Forelimb muscle (tissue), 1 donor: ENCODE measurements at regions not wholly inside any gene's neighbourhood (a gene's known extent, or its start where the extent isn't known, plus 50 kb on each side); places are given as distances from the start of the nearest gene placed in this dataset.
"Not testable (repeated sequence)": the region's sequence is repeated elsewhere in the genome, so short reads cannot be mapped to it uniquely, and the experiment has no call there.

ENCODE experiments used
- DNase-seq: peaks from one replicate; pipeline ENCODE4 v3.0.0-alpha.2; 2013; ENCODE audit warnings: low read depth

GRCh38 chr17:30713805-30714204, 110.7 kb downstream of the CRLF3 start:
- not testable (repeated sequence) for DNase-seq

GRCh38 chr17:30712859-30713258, 111.6 kb downstream of the CRLF3 start:
- not testable (repeated sequence) for DNase-seq

- not testable (repeated sequence) for DNase-seq
Measured at GRCh38 chr17:30711626-30712507, 112.6 kb downstream of the CRLF3 start.

DNA sequence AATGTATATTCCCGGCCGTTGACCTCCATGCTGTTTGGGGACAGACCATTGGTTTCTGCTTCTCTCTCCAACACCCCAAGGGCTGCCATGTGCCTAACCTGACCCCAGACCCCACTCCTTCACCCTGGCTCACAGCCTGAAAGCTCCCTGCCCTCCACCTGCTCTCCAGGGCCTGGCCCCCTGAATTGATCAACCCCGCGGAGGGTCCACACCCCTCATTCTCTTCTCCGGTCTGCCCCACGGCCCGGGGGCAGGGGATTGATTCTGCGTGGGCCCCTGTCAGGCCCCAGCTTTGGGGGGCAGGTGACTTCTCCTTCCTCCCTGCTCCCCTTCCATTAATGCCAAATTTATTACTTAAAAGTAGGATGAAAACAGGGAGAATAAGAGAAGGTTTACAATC, 113.3 kb downstream of the CRLF3 start:
- DNase-seq: not testable (repeated sequence)

GRCh38 chr17:30710276-30711088, 114.0 kb downstream of the CRLF3 start:
- DNase-seq: not testable (repeated sequence)

DNA sequence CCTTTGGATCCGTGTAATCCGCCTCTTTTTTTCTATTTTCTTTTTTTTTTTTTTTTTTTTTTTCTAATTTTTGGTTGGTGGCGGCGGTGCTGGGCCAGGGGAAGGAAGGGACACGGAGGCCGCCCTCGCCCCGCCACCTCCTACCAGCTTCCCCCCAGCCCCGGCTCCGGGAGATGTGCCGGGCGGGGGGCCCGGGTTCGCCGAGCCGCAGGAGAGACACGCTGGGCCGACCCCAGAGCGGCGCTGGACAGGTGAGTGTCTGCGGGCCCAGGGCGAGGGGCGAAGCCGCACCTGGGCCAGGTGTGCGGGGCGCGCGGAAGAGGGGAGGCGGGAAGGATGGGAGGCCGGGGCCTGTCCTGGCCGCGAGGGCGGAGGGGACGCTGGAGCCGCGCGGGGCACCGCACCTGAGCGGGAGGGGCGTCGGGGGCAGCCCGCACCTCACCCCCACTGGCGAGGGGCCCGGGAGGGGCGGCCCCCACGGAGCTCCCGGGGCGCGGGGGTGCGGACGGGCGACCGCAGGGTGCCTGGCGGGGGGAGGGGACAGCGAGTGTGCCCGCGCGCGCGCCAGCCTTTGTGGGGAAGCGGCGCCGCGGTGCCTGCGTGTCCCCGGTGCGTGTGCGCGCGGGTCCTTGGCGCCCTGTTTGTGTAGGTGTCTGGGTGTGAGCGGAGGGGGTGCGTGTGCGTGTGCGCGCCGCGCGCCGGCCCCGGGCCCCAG, 114.8 kb downstream of the CRLF3 start:
- DNase-seq: not testable (repeated sequence)

DNA sequence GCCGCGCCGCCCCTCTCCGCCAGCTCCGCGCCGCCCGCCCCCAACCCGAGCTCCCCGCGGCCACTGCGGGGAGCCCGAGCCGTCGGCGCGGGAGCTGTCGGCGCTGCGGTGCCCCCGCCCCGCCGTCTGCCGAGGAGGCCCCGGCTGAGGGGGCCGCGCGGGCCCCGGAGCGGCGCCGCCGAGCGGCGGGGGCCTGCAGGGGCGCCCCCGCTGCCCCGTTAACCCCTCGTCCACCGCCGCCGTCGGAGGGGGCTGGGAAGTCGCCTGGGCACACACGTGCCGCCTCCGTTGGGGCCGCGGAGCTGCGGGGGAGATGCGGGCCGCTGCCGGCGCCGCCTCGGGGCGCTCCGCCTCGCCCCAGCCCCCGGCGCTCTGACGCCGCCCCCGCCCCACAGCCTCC, 115.4 kb downstream of the CRLF3 start:
- DNase-seq: not testable (repeated sequence)

GRCh38 chr17:30708241-30709078, 116.0 kb downstream of the CRLF3 start:
- DNase-seq: peak; percentile 89

DNA sequence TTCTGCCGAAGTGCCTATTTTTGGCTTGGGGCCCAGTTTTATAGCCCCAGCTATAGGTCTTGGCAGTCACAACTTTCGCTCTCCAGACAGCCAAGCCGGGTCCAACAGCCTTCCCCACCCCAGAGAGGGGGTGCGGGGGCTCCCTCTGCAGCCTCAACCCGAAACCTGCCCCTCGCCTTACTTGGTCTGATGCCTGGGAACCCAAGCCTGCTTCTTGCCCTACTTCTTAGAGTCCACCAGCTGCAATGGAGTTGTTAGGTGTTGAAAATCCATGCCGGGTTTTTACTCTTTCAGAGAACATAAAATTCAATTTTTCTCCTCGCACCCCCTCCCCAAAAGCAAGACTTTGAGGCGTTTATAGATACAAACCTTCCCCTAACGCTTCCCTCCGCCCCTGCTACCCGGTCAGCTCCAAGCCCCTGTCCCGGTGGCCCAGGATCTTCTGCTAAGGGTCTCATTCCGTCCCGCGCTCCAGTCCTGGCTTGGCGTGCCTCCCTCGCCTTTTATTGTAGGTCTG, 116.7 kb downstream of the CRLF3 start:
- DNase-seq: not testable (repeated sequence)

DNA sequence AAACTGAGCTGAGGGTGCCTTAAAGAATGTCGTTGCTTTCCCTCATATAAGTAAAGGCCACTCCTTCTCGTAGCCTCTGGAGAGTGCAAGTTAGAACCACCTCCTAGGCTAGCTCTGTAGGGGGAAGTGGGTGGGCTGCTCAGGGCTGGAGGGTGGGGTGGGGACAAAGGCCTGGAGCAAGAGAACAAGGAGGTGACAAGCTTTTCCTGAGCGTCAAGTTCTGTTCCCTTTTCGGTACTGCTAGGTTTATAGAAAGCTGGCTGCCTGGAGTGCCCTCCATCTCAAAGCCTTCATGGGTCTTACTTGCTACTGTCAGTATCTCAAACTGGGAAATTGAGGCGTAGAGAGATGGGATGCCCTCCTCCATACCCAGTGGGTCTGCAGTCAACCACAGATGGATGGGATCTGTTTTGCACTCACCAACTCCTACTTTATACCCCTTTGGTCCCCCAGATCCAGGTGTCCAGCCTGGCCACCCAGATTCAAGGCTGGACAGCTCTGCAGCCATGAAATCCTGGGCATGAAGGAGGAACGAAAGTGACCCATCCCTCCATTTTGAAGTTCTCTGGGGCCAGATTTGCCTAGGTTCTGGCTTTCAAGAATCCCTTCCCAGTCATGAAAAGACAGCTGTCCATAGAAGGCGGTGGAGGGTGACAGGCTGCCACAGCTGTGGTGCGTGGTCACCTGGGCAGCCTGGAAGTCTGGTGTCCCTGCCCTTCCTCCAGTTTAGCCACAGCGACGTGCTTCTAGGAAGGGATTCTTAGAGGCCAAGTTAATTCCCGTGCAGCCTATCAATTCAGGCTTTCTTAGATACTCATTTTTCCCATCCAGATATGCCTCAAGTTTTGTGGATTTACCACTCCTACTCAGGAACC, 117.8 kb downstream of the CRLF3 start:
- DNase-seq: not testable (repeated sequence)

GRCh38 chr17:30706004-30706403, 118.5 kb downstream of the CRLF3 start:
- DNase-seq: not testable (repeated sequence)

GRCh38 chr17:30701498-30701989, 122.9 kb downstream of the CRLF3 start:
- DNase-seq: no peak

GRCh38 chr17:30700833-30701232, 123.7 kb downstream of the CRLF3 start:
- DNase-seq: not testable (repeated sequence)

DNA sequence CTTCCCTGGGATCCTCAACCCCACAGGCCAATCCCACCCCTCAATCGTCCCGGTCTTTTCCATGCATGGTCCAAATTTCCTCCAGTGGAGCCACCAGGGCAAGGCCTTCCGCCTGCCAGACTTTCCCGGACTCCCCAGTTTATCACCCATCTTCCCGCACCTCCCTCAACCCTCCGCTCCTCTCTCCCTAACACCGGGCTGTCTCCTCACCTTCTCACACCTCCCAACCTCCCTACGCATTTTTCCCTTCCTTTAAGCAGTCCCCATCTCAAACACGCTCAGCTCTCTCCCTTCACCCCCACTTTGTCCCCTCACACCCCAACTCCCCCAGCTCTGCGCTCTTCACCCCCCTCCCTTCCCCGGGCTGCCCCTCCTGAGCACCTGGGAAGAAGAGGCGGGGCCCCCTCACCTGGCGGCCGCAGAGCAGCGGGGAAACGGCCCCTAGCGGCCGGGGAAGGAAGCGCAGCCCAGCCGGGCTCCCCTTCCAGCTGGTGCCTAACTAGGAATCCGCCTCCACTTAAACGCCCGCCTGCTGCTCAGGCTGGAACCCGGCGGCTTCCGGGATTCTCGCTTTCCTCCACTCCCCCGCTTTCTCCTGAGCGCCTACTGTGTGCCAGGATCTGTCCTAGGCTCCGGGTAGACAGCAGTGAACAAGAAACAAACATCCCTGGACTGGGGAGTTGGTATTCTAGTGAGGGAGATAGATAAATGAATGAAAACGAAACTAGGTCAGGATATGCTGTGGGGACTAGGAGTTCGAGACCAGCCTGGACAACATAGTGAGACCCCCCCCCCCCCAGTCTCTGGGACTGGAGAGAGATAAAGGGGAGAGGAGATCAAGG, 126.7 kb downstream of the CRLF3 start:
- DNase-seq: not testable (repeated sequence)

GRCh38 chr17:30696234-30696633, 128.3 kb downstream of the CRLF3 start:
- DNase-seq: no peak

DNA sequence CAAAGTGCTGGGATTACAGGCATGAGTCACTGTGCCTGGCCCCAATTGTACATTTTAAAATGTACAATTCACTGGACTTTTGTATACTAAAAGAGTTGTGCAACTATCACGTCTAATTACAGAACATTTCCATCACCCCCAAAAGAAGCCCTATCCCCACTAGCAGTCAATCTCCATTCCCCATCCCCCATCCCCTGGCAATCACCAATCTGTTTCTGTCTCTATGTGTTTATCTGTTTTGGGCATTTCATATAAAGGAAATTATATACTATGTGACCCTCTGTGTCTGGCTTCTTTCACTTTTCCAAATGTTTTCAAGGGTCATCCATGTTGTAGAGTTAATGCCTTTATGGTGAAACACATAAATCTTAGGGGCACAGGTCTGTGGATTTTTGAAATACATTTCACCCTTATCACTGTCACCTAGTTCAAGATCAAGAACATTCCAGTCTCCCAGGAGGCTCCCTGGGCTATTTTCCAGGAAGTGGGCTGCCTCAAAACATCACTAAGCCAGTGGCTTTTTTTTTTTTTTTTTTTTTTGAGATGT, 129.2 kb downstream of the CRLF3 start:
- not testable (repeated sequence) for DNase-seq

DNA sequence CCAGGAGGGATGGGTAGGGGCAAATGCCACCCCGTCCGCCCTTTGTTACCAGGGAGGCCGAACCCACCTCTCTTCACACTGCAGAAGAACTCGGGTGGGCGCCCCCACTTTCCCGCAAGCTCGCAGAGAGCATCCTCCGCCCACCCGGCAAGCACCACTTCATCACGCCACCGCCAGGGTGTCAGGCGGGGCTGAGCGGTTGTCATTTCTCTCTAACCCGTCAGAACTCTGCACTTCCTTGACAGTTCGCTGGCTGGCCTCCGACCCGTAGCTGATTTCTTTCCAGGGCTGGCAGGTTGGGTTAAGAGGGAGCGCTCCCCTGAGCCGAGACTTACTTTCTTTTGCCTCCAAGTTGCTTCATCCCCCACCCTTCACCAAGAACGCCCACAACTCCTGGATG, 130.7 kb downstream of the CRLF3 start:
- DNase-seq: not testable (repeated sequence)
